OCI-LY1 (cell line): ENCODE measurements at regions not wholly inside any gene's neighbourhood (a gene's known extent, or its start where the extent isn't known, plus 50 kb on each side); places are given as distances from the start of the nearest gene placed in this dataset.

Experiments
- CTCF ChIP-seq: fragments of 200-600 bp; sonication (generic), shearing (Covaris generic); IDR thresholded peaks from 2 replicates; pipeline ENCODE4 v1.5.1; 2017; ENCODE audit warnings: mild to moderate bottlenecking, antibody characterized with exemption, low read length, moderate library complexity, mixed read lengths
- EZH2 ChIP-seq: fragments of 200-600 bp; sonication (generic), shearing (Covaris generic); IDR thresholded peaks from 2 replicates; pipeline ENCODE4 v1.8.0; 2017; ENCODE audit warnings: borderline replicate concordance, mixed run types, mild to moderate bottlenecking, antibody characterized with exemption, low read length, moderate library complexity, mixed read lengths

DNA sequence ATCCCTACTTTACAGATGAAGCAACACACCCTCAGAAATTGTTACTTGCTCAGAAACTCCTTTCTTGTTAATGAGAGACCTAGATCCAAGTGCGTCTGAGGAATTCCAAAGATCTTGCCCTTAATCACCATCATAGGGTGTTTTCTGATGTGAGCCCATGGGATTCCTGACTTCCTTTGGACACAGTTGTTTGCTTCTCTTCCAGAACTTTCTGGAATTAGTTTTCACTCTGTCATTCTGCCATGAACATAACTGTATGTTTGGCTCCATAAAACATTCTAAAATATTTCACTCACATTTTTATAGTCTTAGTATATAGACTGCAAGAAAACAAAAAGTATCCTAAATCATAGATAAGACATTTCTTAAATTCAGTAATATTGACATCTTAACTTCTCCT lies 593.9 kb upstream of the SOX11 start:
- TF ChIP-seq CTCF (no peak), EZH2 (no peak)
